ENCODE measurements at regions not wholly inside any gene's neighbourhood (a gene's known extent, or its start where the extent isn't known, plus 50 kb on each side); places are given as distances from the start of the nearest gene placed in this dataset.

GRCh38 chr1:36715797-36716196, 233.1 kb upstream of the CSF3R start:
- DNase-seq = no peak

GRCh38 chr1:36714301-36714700, 231.6 kb upstream of the CSF3R start:
- no peak for DNase-seq

- no peak for DNase-seq
These were observed 228.8 kb upstream of the CSF3R start for GRCh38 chr1:36711480-36711879.

GRCh38 chr1:36710951-36711350, 228.2 kb upstream of the CSF3R start:
- no peak for DNase-seq

GRCh38 chr1:36709869-36710481, 227.3 kb upstream of the CSF3R start:
- peak; percentile 67 for DNase-seq

- DNase-seq = no peak
These were observed 225.9 kb upstream of the CSF3R start for GRCh38 chr1:36708587-36708986.

- DNase-seq = no peak
These were observed 224.5 kb upstream of the CSF3R start for GRCh38 chr1:36707221-36707620.

GRCh38 chr1:36706416-36706815, 223.7 kb upstream of the CSF3R start:
- DNase-seq = no peak

GRCh38 chr1:36705629-36706028, 222.9 kb upstream of the CSF3R start:
- no peak for DNase-seq

GRCh38 chr1:36703526-36704208, 221.0 kb upstream of the CSF3R start:
- peak; percentile 85 for DNase-seq

GRCh38 chr1:36702963-36703362, 220.2 kb upstream of the CSF3R start:
- no peak for DNase-seq

- DNase-seq = no peak
These were observed 216.6 kb upstream of the CSF3R start for GRCh38 chr1:36699113-36699911.

GRCh38 chr1:36697836-36698605, 215.3 kb upstream of the CSF3R start:
- DNase-seq = no peak

- no peak for DNase-seq
These were observed 213.7 kb upstream of the CSF3R start for GRCh38 chr1:36696261-36696940.

- no peak for DNase-seq
These were observed 210.9 kb upstream of the CSF3R start for GRCh38 chr1:36693603-36694002.

- DNase-seq = no peak
These were observed 210.4 kb upstream of the CSF3R start for GRCh38 chr1:36693161-36693525.

GRCh38 chr1:36692465-36693160, 209.9 kb upstream of the CSF3R start:
- no peak for DNase-seq

- no peak for DNase-seq
These were observed 208.7 kb upstream of the CSF3R start for GRCh38 chr1:36691374-36691773.

GRCh38 chr1:36689992-36690391, 207.3 kb upstream of the CSF3R start:
- no peak for DNase-seq

- no peak for DNase-seq
These were observed 204.6 kb upstream of the CSF3R start for GRCh38 chr1:36687312-36687711.

GRCh38 chr1:36675931-36676562, 193.3 kb upstream of the CSF3R start:
- DNase-seq = no peak

- DNase-seq = no peak
These were observed 192.4 kb upstream of the CSF3R start for GRCh38 chr1:36675106-36675505.

Measured in right hindlimb (tissue), 1 donor.